SIG-M5 (cell line): ENCODE measurements at regions not wholly inside any gene's neighbourhood (a gene's known extent, or its start where the extent isn't known, plus 50 kb on each side); places are given as distances from the start of the nearest gene placed in this dataset.
"Not testable (repeated sequence)": the region's sequence is repeated elsewhere in the genome, so short reads cannot be mapped to it uniquely, and the experiment has no call there.

Experiments used
- DNase-seq: peaks from one replicate; lab custom pipeline; 2025; lab: John Stamatoyannopoulos, UW

- no peak for DNase-seq
Measured at GRCh38 chrX:138929926-138930582, 218.5 kb upstream of the FGF13 start.

- DNase-seq: no peak
Measured at GRCh38 chrX:138928737-138929459, 217.4 kb upstream of the FGF13 start.

GRCh38 chrX:138925330-138925729 lies 213.8 kb upstream of the FGF13 start:
- no peak for DNase-seq

- no peak for DNase-seq
Measured at GRCh38 chrX:138923805-138924204, 212.3 kb upstream of the FGF13 start.

GRCh38 chrX:138921031-138921430 lies 209.5 kb upstream of the FGF13 start:
- no peak for DNase-seq

GRCh38 chrX:138917781-138918180 lies 206.3 kb upstream of the FGF13 start:
- DNase-seq: no peak

- DNase-seq: no peak
Measured at GRCh38 chrX:138914767-138915166, 203.2 kb upstream of the FGF13 start.

- no peak for DNase-seq
Measured at GRCh38 chrX:138908577-138908976, 197.1 kb upstream of the FGF13 start.

- DNase-seq: no peak
Measured at GRCh38 chrX:138897621-138898492, 186.3 kb upstream of the FGF13 start.

GRCh38 chrX:138890491-138890890 lies 179.0 kb upstream of the FGF13 start:
- no peak for DNase-seq

- DNase-seq: no peak
Measured at GRCh38 chrX:138889149-138889548, 177.6 kb upstream of the FGF13 start.

GRCh38 chrX:138886769-138887168 lies 175.3 kb upstream of the FGF13 start:
- DNase-seq: no peak

- DNase-seq: no peak
Measured at GRCh38 chrX:138885886-138886285, 174.4 kb upstream of the FGF13 start.

- not testable (repeated sequence) for DNase-seq
Measured at GRCh38 chrX:138880293-138880692, 168.8 kb upstream of the FGF13 start.

- no peak for DNase-seq
Measured at GRCh38 chrX:138877746-138878145, 166.2 kb upstream of the FGF13 start.

- no peak for DNase-seq
Measured at GRCh38 chrX:138875472-138875871, 164.0 kb upstream of the FGF13 start.

GRCh38 chrX:138874271-138874935 lies 162.9 kb upstream of the FGF13 start:
- no peak for DNase-seq

GRCh38 chrX:138873640-138874039 lies 162.1 kb upstream of the FGF13 start:
- DNase-seq: not testable (repeated sequence)

GRCh38 chrX:138872537-138872936 lies 161.0 kb upstream of the FGF13 start:
- DNase-seq: no peak

GRCh38 chrX:138871739-138872138 lies 160.2 kb upstream of the FGF13 start:
- DNase-seq: no peak

GRCh38 chrX:138866643-138867042 lies 155.1 kb upstream of the FGF13 start:
- DNase-seq: no peak

- DNase-seq: no peak
Measured at GRCh38 chrX:138865093-138865649, 153.7 kb upstream of the FGF13 start.
